ENCODE measurements at regions not wholly inside any gene's neighbourhood (a gene's known extent, or its start where the extent isn't known, plus 50 kb on each side); places are given as distances from the start of the nearest gene placed in this dataset.
"Not testable (repeated sequence)": the region's sequence is repeated elsewhere in the genome, so short reads cannot be mapped to it uniquely, and the experiment has no call there.

DNA sequence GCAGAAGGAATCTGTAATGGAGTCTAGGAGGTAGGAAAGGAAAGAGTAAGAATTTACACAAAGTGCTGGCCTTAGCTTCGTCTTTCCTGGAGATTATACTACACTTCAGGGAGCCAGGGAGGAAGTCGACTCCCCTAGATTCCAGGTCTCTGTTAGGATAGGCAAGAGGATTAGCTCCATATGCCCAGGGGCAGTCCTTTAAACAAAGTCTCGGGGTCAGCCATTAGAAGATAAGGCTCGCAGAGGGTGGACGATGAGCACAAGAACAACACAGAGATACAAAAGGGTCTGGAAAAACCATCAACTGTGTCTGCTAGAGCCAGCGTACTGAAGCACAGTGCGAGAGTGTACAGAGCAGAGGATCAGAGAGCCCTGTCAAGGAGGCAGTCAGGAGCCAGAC lies 344.7 kb upstream of the TNC start:
- DNase-seq (ENCODE audit: low read depth in 3 of 3) = no peak

DNA sequence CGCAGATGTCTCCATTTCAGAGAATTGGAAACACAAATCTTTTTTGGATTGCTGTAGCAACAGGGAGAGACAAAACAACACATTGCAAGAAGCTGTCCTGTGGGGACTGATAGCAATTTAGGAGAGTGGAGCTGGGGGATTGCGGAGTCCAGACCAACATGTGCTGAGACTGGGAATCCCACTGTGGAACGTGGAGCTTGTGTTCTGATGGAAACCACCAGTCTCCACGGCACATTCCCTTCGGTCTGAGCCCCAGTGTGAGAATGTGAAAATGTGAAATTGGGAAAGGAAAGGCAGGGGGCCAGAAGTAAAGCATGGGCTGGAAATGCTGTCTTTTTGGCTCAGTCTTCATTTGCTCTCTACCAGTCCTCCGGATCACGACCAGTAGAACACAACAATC lies 348.8 kb upstream of the TNC start:
- DNase-seq (ENCODE audit: low read depth in 3 of 3) = no peak

DNA sequence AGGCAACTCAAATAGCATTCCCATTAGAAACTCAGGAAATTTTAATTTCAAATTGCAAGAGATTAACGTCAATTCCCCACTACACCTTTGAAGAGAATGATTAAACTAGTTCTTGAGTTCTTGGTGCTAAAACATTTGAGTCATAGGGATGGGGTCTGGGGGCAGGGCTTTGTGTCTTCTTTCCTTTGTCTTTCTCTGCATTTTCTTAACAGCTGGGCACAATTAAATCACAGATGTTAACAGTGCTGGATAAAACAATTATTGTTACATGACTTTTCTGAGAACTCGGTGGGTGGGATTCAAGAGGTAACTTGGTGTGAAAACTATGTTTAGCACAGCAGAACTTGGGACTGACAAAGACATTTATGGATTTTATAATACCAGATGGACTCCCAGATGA lies 351.9 kb upstream of the TNC start:
- no peak for DNase-seq (ENCODE audit: low read depth in 3 of 3)

DNA sequence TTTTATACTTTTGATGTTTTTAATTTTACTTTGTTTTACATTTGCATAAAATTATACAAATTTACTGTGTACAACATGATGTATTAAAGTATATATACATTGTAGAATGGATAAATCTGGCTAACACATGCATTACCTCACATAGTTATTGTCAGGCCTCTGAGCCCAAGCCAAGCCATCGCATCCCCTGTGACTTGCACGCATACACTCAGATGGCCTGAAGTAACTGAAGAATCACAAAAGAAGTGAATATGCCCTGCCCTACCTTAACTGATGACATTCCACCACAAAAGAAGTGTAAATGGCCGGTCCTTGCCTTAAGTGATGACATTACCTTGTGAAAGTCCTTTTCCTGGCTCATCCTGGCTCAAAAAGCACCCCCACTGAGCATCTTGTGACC lies 355.1 kb upstream of the TNC start:
- not testable (repeated sequence) for DNase-seq (ENCODE audit: low read depth in 3 of 3)

DNA sequence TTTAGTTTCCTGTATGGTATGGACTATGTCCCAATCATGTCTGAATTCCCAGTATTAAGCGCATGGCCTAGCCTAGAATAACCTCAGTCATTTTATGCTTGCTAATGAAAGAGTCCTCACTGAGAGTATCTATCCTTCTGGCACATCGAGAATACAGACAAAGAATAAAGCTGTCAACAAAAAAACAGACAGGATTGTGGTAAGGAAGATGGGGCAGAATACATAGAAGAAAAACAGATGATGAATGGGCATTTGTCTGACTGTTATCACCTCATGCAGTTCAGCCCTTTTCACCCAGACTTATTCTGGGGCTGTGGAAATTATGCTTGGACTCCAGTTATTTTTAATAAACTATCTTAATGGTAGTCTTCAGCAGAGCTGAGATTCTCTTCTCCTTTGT lies 363.8 kb upstream of the TNC start:
- DNase-seq (ENCODE audit: low read depth in 3 of 3) = no peak

DNA sequence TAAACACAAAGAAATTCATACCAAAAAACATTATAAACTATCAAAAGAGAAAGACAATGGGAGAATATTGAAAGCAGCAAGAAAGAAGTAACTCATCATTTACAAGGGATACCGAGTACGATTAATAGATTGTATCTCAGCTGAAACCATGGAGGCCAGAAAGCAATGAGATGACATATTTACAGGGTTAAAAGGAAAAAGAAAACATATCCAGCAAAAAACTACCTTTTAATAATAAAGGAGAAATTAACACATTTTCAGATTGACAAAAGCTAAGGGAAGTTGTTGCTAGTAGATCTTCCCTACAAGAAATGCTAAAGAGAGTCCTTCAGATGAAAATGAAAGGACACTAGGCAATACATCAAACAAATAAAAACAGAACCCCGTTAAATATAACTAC lies 364.8 kb upstream of the TNC start:
- DNase-seq (ENCODE audit: low read depth in 3 of 3) = no peak

DNA sequence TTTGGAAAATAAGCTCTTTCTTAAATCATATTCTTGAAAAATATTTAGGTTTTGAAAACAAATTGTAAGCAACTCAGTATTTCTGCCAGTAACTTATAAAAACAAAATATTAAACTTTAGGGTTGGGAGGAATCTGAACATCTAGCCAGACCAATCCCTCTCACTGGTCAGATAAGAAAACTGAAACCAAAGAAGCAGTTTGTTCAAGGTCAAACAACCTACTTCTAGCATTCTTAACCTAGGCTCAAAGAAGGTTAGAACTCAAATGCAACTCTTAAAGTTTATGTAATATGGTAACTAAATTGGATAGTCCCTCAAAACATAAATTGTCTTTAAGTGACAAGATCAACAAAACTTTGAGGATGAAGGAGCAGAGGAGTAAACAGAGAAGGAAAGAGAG lies 374.9 kb upstream of the TNC start:
- no peak for DNase-seq (ENCODE audit: low read depth in 3 of 3)

DNA sequence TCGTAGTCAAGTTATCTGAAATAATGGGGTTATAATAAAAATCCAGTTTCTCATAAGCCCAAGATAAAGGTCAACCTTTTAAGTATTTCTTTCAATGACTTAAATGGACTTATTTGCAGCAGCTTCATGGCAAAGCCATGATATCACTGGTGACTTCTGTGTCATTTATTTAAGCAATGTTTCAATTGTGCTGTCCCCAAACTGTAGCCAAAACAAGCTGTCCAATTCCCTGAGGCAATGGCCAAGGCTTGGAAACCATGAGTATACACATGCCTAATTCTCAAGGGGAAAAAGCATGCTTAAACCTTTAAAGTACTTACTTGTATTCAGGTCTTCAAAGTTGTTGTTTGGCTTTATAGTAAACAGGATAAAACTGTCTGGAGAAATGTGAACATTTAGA lies 376.4 kb upstream of the TNC start:
- no peak for DNase-seq (ENCODE audit: low read depth in 3 of 3)

DNA sequence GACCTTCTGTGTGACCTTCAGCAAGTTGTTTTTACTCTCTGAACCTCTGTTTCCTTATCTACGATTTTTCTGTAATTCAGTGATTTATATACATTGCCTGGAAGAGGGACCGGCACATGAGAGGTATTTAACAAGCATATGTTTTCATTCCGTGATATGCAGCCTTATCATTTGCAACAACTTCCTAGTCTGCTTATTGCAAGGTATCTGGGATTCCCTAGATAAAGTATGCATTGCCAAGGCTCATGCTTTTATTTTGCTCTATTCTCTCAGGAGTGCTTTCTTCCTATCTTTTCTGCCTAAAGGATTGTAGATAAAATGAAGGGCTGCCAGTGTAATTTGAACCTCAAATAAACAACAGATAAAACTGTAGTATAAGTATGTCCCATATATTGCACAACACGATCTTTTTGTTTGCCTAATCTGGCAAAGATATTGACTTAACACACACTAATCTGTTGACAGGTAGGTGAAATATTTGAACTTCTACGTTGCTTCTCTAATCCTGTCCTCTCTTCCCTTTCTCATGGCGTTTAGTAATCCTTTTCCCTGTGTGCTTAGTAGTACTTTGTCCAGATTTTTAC lies 377.2 kb upstream of the TNC start:
- no peak for DNase-seq (ENCODE audit: low read depth in 3 of 3)

DNA sequence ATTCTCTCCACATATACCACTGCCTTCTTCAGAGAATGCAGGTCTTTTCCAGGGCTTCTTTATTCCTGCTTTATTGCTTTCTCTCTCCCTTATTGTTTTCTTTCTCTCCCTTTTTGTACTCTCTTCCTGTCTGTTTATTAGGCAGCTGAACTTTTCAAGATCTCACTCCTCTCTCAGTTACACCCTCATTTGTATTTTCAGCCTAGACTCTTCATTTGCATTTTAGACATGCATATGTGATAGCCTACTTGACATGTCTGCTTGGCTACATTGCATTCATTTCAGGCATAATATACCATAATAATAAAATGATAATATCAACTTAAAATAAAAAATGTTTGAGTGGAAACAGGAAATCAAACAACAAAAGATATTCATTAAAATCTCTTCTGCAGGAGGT lies 377.9 kb upstream of the TNC start:
- no peak for DNase-seq (ENCODE audit: low read depth in 3 of 3)

DNA sequence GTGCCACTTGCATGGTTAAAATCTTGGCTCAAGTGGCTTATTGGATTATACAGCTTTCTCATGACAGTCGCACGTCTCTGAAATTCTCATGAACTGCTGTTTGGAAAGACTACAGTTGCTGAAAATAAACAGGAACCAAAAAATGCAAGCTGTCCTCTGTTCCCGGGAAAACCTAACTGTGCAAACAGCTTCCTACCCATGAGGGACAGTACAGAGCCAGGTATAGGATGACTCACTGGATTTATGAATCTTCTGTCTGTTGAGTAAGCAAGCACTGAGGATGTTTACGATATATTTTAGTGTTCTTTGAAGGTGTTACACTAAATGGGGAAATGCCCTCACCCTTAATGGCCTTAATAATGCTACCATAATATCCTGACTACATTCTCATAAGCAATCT lies 380.3 kb upstream of the TNC start:
- DNase-seq (ENCODE audit: low read depth in 3 of 3) = no peak

DNA sequence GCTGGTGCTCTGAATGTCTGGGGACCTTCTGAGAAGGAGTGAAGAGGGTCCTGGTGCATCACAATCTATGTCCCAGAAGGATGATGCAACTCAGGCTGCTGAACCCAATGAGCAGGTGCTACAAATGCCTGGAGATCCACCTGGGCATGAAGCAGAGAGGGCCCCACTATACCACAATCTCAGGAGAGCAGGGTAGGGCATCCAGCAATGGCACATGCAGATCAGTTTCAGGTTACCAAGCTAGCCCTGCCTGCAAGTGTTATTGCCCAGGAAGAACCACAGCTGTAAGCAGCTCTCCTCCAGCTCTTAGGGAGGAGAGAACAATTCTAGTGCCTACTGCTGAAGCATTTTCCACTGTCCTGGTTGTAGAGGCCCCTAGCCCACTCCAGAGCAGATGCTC lies 389.2 kb upstream of the TNC start:
- DNase-seq (ENCODE audit: low read depth in 3 of 3) = no peak

DNA sequence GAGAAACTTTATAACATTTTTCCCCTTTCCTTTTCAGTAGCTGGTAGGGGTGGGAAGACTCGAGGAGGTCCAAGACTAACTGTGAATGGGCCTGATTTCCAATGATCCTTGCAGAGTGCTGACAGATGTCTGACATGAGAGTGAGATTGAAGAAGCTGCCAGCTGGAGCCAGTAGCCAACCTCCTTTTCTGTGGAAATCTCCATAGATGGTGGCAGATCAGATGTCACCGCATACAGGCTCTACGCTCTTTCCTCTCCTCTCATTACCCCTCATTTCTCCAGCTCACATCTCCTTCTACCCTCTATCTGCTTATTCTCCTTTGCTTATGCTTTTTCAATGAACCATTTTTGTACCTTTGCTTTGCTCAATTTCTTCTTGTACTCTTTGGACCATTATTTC lies 395.2 kb upstream of the TNC start:
- DNase-seq (ENCODE audit: low read depth in 3 of 3) = no peak

DNA sequence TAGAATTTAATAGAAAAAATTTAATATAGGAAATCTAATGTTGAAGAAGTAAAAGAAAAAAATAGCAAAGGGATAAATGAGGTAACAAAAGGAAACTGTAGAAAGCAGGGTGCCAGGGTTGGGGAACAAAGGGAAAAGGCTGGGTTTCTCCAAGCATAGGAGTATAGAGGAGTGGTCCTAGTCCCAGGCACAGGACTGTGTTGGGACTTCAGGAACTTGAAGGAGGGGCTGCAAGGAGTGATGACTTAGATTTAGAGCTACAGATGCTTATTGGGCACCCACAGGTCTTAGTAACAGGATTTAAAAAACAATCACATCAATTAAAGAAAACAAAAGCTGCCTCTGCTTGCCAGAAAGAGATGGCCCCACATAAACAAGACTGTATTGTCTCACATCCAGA lies 396.5 kb upstream of the TNC start:
- no peak for DNase-seq (ENCODE audit: low read depth in 3 of 3)

DNA sequence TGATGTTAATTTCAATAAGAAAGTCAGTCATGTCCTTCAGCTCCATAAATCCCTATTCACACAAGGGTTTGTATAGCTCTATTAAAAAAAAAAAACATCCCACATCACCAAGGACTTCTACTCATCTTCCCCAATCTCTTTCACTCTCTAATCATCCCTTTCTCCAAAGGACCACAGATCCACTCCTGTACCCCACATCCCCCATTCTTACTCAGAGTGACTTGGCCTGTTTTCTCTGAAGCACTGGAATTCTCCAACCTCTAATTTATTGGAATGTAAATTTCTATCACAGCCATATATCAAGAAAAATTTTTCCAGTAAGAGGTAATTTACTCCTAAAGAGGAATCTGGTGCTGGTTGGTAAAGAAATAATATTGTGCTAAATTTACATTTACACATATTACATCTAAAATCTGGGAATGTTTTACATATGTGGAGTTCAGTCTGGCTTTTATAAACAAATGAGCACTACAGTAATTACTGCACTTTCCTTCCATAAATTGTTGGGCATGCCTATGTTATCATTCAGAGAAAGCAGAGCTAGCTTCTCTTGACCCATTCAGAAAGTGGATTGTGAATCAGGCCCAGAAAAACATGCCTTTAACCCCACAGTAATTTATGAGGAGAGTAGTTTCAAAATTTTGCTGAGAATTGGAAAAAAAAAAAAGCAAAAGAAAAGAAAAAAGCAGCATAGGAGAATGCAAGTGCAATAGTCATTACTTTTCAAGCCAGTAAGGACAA lies 399.5 kb upstream of the TNC start:
- DNase-seq (ENCODE audit: low read depth in 3 of 3) = no peak

DNA sequence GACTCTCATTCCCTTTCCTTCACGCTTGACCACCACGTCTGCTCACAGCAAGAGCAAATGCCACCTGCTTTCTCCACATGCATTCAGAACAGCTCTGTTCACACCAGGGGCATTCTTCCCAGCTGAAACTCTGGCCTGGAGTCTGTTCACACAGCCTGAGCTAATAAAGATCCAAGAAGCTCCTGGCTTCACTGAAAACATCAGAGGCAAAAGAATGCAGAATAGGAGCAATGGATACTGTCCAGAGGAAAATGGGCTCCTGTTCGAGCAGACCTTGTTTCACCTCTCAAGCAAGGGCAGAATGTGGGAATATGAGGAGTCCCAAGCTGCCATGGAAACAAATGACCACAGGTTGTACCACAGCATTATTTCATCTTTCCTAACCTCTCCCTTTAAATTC lies 402.7 kb upstream of the TNC start:
- DNase-seq (ENCODE audit: low read depth in 3 of 3) = no peak

DNA sequence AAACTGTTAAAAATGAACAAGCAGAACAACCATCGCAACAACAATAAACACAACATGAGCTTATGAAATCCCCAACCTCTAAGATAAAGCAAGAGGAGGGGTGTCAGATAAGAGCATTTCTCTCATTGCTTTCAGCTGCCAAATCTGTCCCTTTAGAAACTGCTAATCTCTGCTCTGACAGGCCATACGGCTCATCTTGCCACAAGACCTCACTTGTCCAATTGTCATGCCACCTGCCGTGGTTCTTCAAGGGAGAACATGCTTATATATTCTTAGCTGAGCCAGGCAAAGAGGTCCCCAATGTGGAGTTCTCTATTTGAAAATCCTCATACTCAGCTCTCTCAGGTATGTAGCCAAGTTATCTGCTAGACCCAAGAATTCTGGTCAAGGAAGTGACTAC lies 405.0 kb upstream of the TNC start:
- no peak for DNase-seq (ENCODE audit: low read depth in 3 of 3)

DNA sequence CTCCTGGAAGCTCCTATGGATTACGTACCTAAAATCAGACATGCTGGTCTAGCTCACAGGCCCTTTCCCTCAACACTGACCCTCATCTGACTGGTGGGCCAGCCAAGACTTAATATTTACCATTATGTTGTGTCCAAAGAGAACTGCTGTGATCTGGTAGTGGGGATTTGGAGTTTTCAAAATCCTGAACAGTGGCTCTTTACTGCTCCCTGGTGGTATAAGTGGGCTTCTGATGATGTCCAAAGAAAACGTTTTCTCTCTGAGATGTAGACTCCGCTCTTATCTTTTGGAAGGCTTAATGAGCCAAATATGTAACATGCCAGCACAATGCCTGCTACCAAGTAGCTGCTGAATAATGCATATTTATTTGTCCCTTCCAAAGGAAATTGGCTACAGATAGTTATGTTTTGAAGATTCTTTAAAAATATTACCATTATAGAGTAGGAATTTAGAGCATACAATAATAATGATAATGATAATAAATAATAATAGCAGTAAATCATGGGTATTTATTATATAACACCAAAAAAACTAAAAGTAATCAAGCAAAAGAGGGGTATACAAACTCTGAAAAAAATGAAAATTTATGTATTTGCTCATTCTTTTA lies 406.6 kb upstream of the TNC start:
- DNase-seq (ENCODE audit: low read depth in 3 of 3) = peak in 1 of 3 experiments; percentile 0

DNA sequence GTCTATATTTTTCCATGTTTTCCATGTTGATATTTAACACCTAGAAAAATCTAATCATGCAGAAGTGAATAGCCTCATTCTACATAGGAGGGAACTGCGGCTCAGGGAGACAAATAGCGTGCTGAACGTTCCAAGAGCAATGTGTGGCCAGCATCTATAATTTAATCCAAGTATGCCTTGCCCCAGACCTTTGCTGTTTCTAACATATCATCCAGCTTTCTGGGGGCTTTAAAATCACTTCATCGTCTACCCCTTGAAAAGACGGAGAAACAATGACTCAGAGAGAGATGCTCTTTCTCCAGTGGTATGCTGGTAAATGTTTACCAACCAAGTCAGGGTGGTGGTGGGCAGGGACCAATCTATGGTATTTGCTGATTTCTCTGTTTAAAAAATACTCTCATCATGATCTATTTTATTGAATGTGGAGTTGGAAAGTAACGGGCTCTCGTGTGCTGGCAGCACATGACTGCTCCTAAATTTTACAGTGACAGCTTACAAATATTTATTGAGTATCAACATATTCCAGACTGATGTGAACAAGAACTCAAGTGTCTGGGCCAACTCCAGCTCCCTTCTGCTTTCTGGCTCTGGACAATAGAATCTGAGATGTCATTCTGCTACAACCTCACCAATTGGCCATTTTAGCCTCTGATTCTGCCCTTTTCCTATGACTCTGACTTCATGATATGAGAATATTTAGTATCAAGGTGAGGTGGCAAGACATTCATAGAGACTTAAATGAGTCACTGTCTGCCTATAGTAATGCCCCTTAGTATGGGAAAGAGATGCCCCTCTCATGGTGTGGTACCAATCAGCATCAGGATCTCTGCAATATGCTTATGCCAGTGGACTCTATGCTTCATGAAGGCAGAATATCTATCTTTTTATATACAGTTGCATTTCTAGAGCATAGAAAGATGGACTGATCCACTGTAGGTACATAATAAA lies 407.4 kb upstream of the TNC start:
- DNase-seq (ENCODE audit: low read depth in 3 of 3) = no peak

DNA sequence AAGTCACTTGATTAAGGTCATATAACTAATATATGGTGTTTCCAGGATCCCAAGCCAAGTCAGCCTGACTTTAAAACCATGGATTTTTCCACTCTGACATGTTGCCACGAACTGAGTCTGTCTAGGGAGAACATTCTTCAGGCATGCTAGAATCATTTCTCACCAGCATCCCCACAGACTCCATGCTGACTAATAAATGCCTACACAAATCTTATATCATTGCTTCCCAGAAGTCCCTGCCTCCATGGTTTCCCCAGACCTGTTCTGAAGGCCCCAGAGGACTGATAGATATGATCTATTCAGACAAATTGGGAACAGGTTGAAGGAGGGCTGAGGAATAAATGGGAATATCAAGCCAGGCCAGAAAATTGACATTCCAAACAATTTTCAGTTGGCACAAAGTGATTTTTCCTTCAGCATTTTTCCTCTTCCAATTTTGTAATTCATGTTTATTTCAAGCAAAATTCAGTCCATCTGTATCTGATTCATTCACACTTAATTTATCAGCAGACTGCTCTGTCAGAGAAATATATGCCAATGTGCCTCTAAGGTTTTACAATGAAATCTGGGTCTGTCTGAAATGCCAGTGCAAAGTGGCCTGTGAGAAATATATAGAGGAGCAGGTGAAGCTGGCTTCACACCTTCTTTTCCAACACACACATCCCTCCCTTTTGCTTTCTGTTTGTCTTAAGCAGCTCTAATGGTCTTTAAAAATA lies 413.6 kb upstream of the TNC start:
- DNase-seq (ENCODE audit: low read depth in 3 of 3) = no peak

DNA sequence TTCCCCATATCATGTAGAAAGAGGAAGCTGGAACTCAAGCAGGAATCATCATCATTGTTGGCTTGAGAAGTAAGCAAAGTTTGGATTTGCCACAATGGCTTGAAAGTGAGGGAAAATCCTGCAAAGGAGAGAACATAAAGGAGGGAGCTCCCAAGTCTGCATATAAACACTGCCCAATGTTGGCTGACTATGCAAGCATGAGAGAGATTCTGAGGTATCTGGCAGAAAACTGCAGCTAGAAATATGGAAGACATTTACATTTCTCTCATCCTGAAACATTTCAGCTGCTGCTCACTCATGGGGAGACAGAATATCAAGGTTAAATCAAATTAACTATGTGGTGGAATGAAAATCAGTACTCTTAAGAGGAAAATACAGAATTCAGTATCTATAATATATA lies 415.6 kb upstream of the TNC start:
- DNase-seq (ENCODE audit: low read depth in 3 of 3) = no peak

DNA sequence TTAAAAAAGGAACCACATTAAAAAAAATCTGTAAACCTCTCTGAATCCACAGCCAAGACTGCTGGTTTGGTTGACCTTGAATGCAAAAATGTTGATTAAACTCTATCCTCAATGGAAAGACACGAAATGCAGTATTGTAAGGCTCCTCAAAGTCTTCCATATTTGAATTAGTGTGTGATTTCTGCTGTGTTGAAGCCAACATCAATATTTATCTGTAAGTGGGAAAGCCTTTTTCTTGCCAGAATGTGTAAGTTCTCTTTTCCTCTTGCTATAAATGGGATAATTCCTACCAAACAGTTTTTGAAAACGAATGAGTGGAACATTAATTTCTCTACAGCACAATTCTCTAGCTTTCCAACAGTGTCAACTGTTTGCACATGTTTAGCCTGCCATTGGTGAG lies 422.1 kb upstream of the TNC start:
- DNase-seq (ENCODE audit: low read depth in 3 of 3) = no peak
